ENCODE measurements at regions not wholly inside any gene's neighbourhood (a gene's known extent, or its start where the extent isn't known, plus 50 kb on each side); places are given as distances from the start of the nearest gene placed in this dataset.
"Not testable (repeated sequence)": the region's sequence is repeated elsewhere in the genome, so short reads cannot be mapped to it uniquely, and the experiment has no call there.

DNA sequence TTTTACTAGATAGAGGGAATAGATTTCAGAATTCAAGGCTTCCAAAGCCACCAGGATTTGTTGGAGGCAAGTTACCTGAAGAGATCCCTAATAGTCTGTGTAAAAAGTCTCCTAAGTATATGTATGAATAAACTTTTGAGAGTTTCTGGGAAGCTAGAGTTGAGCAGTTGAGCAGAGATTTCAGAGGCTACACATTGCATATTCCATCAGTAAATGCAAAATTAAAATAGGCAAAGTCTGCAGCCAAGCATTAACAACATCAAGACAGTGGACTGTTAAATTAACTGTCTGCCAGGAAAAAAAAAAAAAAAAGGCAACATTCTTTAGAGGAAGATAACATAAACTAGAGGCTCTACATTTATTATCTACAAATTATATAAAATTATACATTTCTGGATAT, 420.4 kb upstream of the TMEFF2 start:
- DNase-seq: no peak

DNA sequence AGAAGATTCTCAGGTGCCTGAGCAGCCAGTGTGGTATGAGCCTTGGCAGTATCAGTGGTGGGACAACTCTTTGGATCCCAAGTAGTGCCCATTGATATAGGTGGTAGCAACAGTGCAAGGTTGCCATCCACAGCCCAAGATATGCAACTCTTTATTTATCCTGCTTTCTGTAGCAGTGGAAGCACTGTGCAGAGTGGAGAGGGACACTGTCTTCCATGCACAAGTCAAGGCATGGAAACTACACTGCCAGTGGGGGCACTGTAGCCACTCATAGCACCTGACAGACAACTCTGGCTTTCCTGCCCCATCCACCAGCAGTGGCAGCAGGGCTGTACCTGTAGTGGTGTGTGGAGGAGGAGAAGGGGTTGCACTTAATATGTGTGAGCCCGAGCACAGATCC, 409.6 kb upstream of the TMEFF2 start:
- no peak for DNase-seq

DNA sequence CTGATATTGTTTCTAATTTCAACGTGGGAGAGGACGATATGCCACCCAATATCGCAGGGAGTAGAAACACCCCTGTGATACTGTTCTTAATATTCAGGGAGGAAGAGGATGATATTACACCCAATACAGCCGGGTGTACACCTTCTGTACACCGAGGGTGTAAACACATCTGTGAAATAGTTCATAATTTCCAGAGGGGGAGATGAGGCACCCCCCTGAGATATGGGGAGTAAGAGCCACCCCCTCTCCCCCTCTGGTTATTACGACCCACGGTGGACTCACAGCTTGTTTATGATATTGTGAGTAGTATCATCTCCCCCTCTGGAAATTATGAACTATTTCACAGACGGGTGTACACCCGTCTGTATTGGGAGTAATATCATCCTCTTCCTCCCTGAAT, 403.9 kb upstream of the TMEFF2 start:
- DNase-seq: not testable (repeated sequence)

DNA sequence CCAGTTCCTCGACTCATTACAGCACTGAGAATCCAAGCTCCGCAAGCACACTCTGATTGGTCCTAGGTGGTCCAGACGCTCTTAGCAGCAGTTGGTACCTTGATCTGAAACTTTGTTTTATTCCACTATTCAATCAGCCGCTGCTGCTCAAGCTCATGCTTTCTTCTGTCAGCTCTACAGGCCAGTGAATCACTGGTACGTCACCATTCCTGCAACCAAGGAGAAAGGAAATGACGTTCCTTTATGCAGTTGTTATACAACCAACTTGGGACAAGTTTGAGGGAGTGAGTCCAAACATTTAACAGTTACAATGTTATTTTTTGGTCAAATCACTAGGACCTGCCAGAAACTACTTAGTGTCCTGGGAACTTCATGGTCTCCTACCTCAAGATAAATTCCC, 398.8 kb upstream of the TMEFF2 start:
- DNase-seq: no peak

DNA sequence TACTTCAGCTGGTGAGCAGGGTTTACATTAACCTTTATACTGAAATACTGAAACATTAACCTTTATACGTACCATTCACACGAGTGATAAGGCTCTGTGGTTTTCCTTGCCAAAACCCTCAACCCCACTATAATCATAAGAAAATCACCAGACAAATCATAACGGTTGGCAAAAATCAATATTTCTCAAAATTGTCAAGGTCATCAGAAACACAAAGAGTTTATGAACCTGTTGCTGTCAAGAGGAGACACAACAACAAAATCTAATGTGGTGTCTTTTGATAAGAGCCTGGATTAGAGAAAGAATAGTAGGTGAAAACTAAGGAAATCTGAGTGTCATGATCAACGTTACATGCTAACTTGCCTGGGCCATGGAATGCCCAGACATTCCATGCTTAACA, 396.9 kb upstream of the TMEFF2 start:
- DNase-seq: no peak

DNA sequence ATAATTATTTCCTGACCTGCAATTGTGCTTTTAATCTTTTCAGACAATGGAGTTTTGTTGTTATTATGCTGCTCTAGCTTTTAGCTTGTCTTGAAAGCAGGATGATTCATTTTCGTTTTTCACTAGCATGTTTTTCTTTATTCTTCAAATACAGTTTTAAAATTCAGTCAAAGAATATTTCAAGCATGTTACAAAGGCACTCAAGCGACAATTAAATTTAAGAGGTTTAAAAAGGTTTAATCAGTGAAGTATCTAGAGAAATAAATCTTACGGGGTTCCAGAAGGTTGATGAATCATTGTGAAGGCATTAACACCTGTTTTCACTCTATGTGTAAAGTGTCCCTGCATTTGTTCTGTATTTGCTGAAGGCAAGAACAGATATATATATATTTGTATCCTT, 390.7 kb upstream of the TMEFF2 start:
- no peak for DNase-seq

DNA sequence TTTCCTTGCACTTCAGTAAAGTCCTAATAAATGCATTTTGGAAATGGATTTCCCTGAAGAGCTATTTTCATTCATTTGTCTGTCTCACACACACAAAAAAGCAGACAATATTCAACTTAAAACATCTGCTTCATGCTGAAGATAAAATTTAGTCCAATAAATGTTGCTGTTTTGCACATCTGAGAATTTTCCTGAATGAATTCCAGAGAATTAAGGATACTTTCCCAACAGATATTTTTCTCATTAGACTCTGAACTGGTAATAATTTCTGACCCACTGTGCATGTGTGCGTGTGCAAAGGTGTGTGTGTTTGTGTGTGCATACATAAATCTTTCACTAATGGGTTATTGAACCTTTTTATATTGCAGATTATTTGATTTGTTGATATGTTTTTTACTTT, 390.2 kb upstream of the TMEFF2 start:
- no peak for DNase-seq

DNA sequence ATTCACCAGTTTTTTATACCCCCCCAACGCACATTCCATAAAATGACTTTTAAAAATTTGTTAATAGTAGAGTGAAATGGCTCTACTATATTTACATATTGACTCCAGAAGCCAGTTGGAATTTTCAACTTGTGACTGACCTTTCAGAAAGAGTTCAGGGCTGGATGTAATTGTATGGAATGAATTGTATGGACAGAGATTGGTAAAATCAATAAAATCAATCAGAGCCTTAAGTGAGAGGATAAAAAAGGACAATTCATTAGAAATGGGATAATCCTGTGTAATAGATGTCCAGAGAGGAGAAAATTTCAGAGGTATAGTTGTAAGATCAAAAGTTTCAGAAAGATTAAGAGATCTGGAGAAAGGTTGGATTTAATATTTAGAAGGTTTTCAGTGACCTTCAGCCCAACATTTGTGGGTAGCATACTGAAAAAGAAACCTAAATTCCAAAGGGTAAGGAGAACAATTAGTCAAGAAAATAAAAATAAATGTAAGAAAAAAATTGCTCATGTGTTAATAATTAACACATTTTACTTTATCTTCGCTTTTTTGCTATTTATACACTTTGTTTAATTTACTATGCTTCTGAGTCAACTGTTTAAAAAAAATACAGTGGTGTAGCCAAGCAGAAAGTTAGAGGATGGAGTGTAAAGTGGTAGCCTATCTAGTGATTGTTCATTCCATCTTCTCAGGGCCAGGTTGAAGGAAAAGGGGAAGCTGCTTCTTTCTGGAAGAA, 385.4 kb upstream of the TMEFF2 start:
- no peak for DNase-seq

DNA sequence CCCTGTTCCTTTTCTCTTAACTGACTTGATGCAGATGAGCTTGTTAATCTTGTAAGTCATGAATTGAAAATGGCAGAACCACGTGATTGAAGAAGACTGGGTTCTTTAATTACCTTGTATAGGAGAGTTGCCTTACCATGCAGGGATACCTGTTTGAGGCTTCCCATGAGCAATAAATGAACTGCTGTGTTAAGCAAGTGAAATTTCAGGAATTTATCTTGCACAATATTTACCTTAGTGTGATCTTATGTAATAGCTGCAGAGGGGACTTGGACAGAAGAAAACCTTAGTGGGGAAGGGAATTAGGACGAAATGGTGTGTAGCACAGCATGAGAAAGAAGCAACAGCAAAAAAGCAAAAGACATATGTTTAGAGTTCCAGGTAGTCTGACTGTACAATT, 384.0 kb upstream of the TMEFF2 start:
- DNase-seq: no peak

DNA sequence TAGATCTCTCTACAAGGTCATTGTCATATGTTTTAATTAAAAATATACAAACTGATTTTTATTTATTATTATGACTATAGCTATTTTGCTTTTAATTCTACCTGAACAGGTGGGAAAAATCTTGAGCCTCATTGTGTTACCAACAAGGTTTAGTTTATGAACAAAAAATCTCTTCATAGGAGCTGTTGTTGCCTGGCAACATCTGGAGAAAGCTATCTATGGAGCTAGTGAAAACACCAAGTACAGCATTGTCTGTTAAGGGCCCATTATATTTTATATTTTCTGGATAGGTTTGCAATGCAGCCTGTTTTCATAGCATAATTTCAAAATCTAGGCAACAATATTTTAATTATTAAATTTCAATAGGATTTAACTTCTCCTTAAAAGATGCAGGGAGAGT, 383.0 kb upstream of the TMEFF2 start:
- no peak for DNase-seq

DNA sequence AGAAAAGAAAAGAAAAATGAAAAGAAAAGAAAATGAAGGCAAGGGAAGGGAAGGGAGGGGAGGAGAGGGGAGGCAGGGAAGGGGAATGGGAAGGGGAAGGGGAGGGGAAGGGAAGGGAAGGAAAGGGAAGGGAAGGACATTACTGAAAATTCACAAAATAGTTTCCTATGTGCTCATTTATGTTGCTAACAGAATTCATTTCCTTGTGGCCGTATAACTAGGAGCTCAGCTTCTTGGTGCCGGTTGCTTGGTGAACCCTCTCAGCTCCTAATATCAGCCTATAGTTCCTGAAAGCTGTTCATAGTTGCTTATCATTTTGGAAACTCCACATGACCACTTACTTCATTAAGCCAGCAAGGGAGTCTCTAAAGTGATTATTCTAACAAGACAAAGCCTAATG, 379.8 kb upstream of the TMEFF2 start:
- DNase-seq: no peak

DNA sequence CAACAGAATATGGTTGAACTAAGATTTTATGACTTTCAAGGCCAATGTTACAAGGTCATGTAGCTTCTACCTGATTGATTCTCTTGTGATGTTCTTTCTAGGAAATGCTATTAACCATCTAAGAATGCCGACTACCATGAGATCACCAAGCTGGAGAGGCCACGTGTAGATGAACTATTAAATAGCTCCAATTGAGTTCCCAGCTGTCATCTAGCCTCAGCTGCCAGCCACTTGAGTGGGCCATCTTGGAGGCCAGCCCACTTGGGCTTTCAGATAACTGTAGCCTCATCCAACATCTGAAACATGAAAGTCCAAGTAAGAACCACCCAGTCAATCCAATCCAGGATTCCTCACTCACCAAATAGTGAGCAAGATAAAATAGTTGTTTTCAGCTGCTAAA, 376.9 kb upstream of the TMEFF2 start:
- no peak for DNase-seq

DNA sequence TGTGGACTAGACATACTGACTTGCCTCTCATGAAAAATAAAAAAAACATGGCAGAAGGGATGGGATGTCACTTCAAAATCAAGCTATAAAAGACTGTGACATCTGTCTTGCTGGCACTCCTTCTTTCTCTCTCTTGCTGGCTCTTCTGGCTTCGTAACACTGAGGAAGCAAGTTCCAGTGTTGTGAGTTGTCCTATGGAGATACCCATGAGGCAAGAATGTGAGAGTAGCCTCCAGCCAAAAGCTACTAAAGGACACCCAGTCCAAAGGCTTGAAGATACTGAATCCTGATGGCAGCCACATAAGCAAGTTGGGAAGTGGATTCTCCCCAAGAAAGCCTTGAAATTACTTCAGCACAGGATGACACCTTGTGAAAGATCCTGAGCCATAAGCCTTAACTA, 376.1 kb upstream of the TMEFF2 start:
- no peak for DNase-seq

DNA sequence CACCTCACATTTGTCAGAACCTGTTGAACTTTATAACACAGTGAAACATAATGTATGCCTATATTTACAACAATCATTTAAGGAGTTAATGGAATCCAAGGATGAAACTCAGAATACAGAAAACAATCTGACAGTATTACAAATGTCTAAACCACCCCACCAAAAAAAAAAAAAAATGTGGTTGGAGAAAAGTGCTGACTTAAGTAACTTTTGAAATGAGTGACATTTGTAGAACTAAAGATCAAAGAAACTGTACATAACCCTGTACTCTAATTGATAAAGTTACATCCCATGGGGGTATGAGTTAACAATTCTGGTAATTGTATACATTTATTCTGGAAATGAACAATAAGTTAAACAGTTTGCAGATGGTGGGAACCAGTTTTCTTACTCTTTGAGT, 372.1 kb upstream of the TMEFF2 start:
- DNase-seq: no peak

DNA sequence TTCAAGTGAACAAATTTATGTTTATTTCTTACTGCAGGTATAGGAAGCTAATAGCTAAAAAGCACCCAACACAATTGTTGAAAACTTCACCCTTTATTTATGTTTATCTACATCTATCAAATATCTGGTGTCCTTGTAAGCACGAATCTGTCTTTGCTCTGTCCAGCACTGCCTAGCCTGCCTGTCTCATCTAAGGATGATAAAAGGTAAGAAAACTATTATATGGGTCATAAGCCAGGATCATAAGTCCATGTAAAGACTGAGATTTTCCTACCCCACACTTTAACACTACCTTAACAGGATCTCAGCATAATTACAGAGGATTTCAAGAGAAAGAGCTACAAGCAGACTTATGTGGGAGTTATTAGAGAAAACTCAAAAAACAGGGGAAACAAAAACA, 365.6 kb upstream of the TMEFF2 start:
- DNase-seq: no peak

DNA sequence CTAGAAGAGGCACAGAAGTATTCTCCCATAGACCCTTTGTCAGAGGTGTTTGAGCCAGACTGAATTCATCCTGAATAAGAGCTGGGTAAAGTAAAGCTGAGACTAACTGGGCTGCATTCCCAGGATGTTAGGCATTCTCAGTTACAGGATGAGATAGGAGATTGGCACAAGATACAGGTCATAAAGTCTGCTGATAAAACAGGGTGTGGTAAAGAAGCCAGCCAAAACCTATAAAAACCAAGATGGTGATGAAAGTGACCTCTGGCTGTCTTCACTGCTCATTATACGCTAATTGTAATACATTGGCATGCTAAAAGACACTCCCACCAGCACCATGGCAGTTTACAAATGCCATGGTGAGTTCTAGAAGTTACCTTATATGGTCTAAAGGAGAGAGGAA, 364.9 kb upstream of the TMEFF2 start:
- DNase-seq: no peak

DNA sequence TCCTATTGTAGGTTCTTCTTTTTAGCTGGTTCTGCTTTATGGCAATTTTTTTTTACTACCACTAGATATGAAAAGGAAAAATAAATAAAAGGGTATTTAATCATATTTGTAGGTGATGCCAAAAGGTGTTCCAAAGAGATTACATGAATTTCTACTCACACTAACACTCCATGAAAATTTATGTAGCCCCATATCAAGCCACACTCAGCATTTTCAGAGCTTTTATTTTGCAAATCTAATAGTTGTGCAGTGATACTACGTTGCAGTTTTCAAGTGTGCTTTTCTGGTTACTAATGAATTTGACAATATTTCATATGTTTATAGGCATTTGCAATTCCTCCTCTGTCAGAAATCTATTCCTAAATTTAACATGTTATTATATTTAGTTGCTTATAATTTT, 363.9 kb upstream of the TMEFF2 start:
- DNase-seq: no peak

DNA sequence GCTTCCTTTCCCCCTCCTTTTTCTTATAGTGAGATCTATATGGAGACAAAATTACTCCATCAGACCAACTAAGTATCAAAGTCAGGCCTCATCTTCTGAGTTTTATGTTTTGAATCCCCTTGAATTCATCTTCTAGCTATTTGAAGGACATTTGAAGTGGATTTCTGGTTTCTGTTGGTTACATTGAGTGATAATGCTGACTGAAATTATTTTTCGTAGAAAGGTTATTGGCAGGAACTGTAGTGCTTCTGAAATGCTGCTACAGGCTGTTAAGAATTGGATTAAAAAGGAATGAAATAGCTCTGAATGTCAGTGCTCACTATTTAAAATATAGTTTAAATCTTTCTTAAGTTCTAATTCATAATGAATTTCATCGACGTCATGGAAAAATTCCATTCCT, 361.0 kb upstream of the TMEFF2 start:
- DNase-seq: no peak

DNA sequence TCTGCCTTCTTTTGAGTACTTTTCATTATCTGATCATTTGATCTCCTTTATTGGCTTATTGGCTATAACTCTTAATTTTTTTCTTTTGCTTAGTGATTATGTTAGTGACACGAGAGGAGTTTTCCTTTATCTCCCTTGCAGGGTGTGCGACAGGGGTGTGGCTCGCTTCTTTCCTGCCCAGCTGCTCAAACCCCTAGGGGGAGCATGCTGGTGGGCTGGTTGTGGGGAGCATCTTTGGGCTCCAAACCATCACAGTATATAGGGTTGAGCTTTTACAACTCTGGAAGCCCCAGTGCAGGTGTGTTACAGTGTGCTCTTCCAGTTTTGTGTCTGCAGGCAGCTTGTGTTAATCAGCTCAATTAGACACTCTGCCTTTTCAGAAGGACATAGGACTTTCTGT, 357.0 kb upstream of the TMEFF2 start:
- DNase-seq: no peak

DNA sequence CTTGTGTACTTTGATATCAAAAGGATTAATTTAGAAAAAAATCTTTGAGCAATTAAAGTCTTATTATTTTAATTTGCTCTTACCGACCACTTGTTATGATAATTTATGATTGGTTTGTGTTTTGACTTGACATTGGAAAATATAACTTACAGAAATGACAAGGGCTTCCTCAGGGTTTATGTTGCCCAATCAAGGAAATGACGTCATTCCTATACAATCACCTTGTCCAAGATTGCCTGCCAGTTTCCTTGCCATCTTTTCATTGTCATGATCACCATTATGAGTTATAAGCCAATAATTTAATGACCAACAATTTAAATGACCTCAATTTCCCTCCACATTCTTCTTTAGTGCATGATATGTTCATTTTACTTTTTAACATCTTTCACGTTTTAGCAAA, 351.8 kb upstream of the TMEFF2 start:
- DNase-seq: no peak

DNA sequence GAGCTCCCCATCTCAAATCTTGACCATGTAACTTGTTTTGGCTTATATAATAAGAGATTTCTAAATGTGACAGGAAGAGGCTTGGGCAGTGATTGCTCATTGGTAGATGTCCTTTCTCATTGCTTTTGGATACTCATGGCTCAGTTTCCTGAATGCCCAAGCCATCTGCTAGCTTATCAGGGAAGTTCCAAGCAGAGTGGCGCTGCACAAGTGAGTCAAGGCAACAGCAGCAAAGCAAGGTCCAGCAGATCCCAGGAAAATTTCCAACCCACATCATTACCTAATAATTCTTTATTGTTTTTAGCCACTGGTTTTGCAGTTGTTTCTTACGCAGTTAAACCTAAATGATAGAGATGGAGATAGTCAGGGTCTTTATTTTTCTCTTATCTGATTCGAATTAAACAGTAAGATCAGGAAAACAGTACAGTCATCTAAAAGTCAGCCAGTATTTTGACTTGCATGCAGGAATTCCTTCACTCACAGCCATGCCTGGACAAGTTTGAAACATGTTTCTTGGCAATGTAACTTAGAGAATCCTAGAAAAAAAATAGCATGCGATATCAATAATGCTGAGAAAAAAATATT, 349.7 kb upstream of the TMEFF2 start:
- no peak for DNase-seq

DNA sequence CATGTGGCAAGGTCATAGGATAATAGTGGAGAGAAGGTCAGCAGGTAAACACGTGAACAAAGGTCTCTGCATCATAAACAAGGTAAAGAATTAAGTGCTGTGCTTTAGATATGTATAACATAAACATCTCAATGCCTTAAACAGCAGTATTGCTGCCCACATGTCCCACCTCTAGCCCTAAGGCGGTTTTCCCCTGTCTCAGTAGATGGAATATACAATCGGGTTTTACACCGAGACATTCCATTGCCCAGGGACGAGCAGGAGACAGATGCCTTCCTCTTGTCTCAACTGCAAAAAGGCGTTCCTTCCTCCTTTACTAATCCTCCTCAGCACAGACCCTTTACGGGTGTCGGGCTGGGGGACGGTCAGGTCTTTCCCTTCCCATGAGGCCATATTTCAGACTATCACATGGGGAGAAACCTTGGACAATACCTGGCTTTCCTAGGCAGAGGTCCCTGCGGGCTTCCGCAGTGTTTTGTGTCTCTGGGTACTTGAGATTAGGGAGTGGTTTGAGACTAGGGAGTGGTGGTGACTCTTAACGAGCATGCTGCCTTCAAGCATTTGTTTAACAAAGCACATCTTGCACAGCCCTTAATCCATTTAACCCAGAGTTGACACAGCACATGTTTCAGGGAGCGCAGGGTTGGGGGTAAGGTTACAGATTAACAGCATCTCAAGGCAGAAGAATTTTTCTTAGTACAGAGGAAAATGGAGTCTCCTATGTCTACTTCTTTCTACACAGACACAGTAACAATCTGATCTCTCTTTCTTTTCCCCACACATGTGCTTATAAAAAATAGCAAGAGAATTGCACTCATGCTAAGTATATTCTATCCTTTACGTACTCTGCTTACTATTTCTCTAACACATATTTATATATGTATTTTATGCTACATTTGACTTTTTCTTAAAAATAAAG, 347.7 kb upstream of the TMEFF2 start:
- DNase-seq: not testable (repeated sequence)

DNA sequence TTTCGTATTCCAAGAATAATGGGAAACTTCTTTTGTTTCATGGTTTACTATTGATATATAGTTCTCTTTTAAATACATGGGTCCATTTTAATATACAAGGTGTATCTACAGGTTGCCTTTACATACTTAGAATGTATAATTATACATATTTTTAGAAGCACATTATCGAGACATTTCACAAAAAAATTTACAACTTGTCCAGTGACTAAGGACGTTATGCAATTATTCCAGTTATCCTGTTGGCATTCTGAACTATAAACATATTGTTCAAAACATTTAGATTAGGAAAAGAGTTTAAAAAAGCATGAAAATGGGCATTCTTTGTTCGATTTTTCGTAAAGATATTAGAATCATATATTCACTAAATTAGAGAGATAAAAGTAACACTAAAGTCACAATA, 344.6 kb upstream of the TMEFF2 start:
- DNase-seq: no peak

Measured in stimulated activated CD8-positive, alpha-beta memory T cell treated with anti-CD3 and anti-CD28 coated beads, Interleukin-4, amount 100 ng/mL, for 48 hours (primary cell).